K562 (cell line): ENCODE measurements at regions not wholly inside any gene's neighbourhood (a gene's known extent, or its start where the extent isn't known, plus 50 kb on each side); places are given as distances from the start of the nearest gene placed in this dataset.

Experiments
- ATAC-seq: fragments of 200-7000 bp; cut with Tn5 transposase; 3 replicates; pipeline ENCODE4 v1.9.1; 2020; ENCODE audit warnings: moderate library complexity
- BruUV-seq: library from RNA; stranded (reverse); fragments of 400-500 nt; replicated peaks from 2 replicates; lab custom pipeline; 2021; lab: Mats Ljungman, UMichigan
- CTCF ChIA-PET: fragments of 300-600 bp; formaldehyde crosslinking; extraction: SDS; loops from one replicate; lab custom pipeline; 2021; ENCODE audit warnings: low intra/inter-chr PET ratio; lab: Yijun Ruan, JAX
- POLR2A ChIA-PET: fragments of 300-600, 350-650 bp; sonication (Branson Sonifier 250); formaldehyde crosslinking; extraction: SDS; loops from one replicate; lab custom pipeline; 2021; ENCODE audit warnings: antibody characterized with exemption, inconsistent platforms; lab: Yijun Ruan, JAX
- DNase-seq, 4 experiments: peaks; one replicate each; pipeline versions ENCODE4 v3.0.0 to v3.0.0-alpha.2; 2011 to 2018; ENCODE audit warnings: low spot score in 3 of 4, mixed read lengths in 3 of 4; ENCODE audit errors: extremely low read depth in 1 of 4
- FAIRE-seq: peaks from 2 replicates; lab custom pipeline; 2011; peaks lifted over from hg19 to GRCh38; lab: Jason Lieb, UNC
- H2AFZ ChIP-seq: 2 replicates; pipeline ENCODE4 v1.6.0; 2011; ENCODE audit warnings: low read depth, low read length, control low read depth, inconsistent platforms
- H3K27ac ChIP-seq: fragments of 200-600 bp; 3 replicates; pipeline ENCODE4 v1.8.0; 2011; ENCODE audit warnings: low read depth, mild to moderate bottlenecking, control low read depth, inconsistent platforms, low read length, moderate library complexity, mixed read lengths; ENCODE audit errors: extremely low read depth
- H3K27me3 ChIP-seq, 2 experiments: fragments of 300-600 bp in 1 of 2; 2 replicates in 1 of 2; 3 replicates in 1 of 2; pipeline versions ENCODE4 v1.6.0 to v1.8.0; 2011; ENCODE audit warnings: inconsistent platforms in 2 of 2, low read length in 2 of 2, mild to moderate bottlenecking in 1 of 2, mixed read lengths in 1 of 2, moderate library complexity in 1 of 2; ENCODE audit not compliant: control insufficient read depth in 2 of 2, insufficient read depth in 2 of 2
- H3K36me3 ChIP-seq: fragments of 300-600 bp; 3 replicates; pipeline ENCODE4 v1.8.0; 2011; ENCODE audit warnings: mild to moderate bottlenecking, low read length, inconsistent platforms; ENCODE audit not compliant: control insufficient read depth, insufficient read depth
- H3K4me1 ChIP-seq, 2 experiments: fragments of 200-600 bp in 1 of 2; replicated peaks in 1 of 2; 2 replicates in 1 of 2; 3 replicates in 1 of 2; pipeline versions ENCODE4 v1.5.1 to v1.8.0; 2011; ENCODE audit warnings: inconsistent platforms in 2 of 2, low read length in 2 of 2, mild to moderate bottlenecking in 1 of 2, mixed read lengths in 1 of 2, moderate library complexity in 1 of 2; ENCODE audit not compliant: control insufficient read depth in 2 of 2, insufficient read depth in 2 of 2
- H3K4me2 ChIP-seq: 2 replicates; pipeline ENCODE4 v1.6.1; 2011; ENCODE audit warnings: low read length, control low read depth, inconsistent platforms, mixed read lengths; ENCODE audit not compliant: insufficient read depth
- H3K4me3 ChIP-seq: fragments of 200-600 bp; sonication (generic), shearing (Covaris generic); 2 replicates; pipeline ENCODE4 v1.5.1; 2016; ENCODE audit warnings: control low read depth, inconsistent platforms
- H3K79me2 ChIP-seq: fragments of 200-600 bp; 3 replicates; pipeline ENCODE4 v1.8.0; 2011; ENCODE audit warnings: low read length, inconsistent platforms; ENCODE audit not compliant: control insufficient read depth, insufficient read depth
- H3K9ac ChIP-seq, 2 experiments: 2 replicates each; pipeline versions ENCODE4 v1.6.0 to v1.6.1; 2011; ENCODE audit warnings: low read depth in 2 of 2, low read length in 2 of 2, control low read depth in 1 of 2, inconsistent platforms in 1 of 2, mild to moderate bottlenecking in 1 of 2, mixed read lengths in 1 of 2; ENCODE audit not compliant: insufficient read depth in 1 of 2
- H3K9me1 ChIP-seq: one replicate; pipeline ENCODE4 v1.6.0; 2011; ENCODE audit warnings: inconsistent platforms, mild to moderate bottlenecking, low read length, moderate library complexity; ENCODE audit not compliant: control insufficient read depth, insufficient read depth
- H3K9me3 ChIP-seq: replicated peaks from 2 replicates; pipeline ENCODE4 v1.5.1; 2011; ENCODE audit warnings: low read depth, low read length, inconsistent platforms; ENCODE audit not compliant: control insufficient read depth, insufficient read depth
- H4K20me1 ChIP-seq: replicated peaks from 2 replicates; pipeline ENCODE4 v1.6.1; 2011; ENCODE audit warnings: low read length, inconsistent platforms, mixed read lengths; ENCODE audit not compliant: control insufficient read depth, insufficient read depth
- ARNT ChIP-seq, 2 experiments: fragments of 450-650 bp; IDR thresholded peaks; 2 replicates each; pipeline ENCODE4 v1.6.1; 2016; ENCODE audit warnings: mild to moderate bottlenecking in 1 of 2
- C11orf30 ChIP-seq: fragments of 450-650 bp; IDR thresholded peaks from 2 replicates; pipeline ENCODE4 v1.6.1; 2016; ENCODE audit warnings: low read depth, mild to moderate bottlenecking
- ETV6 ChIP-seq, 3 experiments: fragments of 150-350 bp in 1 of 3; sonication (generic) in 1 of 3; formaldehyde crosslinking in 1 of 3; IDR thresholded peaks; 2 replicates each; pipeline versions ENCODE4 v1.6.1 to v1.8.0; 2014 to 2022; ENCODE audit warnings: borderline replicate concordance in 2 of 3, low read depth in 2 of 3, antibody characterized with exemption in 1 of 3, low read length in 1 of 3, mild to moderate bottlenecking in 1 of 3, missing genetic modification reagents in 1 of 3
- HIVEP1 ChIP-seq: fragments of 250-450 bp; sonication (Bioruptor Pico); IDR thresholded peaks from 2 replicates; pipeline ENCODE4 v1.4.0; 2020; ENCODE audit warnings: mild to moderate bottlenecking
- MAFF ChIP-seq: IDR thresholded peaks from 2 replicates; pipeline ENCODE4 v1.6.1; 2012; ENCODE audit warnings: low read length, improper control_type of control experiment
- MIER1 ChIP-seq: fragments of 450-650 bp; IDR thresholded peaks from 2 replicates; pipeline ENCODE4 v1.6.1; 2016; ENCODE audit warnings: antibody characterized with exemption, mild to moderate bottlenecking, low read depth
- MITF ChIP-seq: IDR thresholded peaks from 2 replicates; pipeline ENCODE4 v1.6.1; 2014; ENCODE audit warnings: antibody characterized with exemption
- POLR3G ChIP-seq: IDR thresholded peaks from 2 replicates; pipeline ENCODE4 v1.6.1; 2011; ENCODE audit not compliant: insufficient read length, insufficient replicate concordance; ENCODE audit errors: extremely low read depth
- RBM14 ChIP-seq: fragments of 200-400 bp; formaldehyde crosslinking; IDR thresholded peaks from 2 replicates; pipeline ENCODE4 v1.6.1; 2018; ENCODE audit warnings: low read depth, mild to moderate bottlenecking, low read length, moderate library complexity, borderline replicate concordance; ENCODE audit not compliant: insufficient read depth
- STAT5A ChIP-seq: IDR thresholded peaks from 2 replicates; pipeline ENCODE4 v1.6.1; 2012; ENCODE audit warnings: low read length, inconsistent platforms, borderline replicate concordance
- UBTF ChIP-seq, 2 experiments: IDR thresholded peaks; 2 replicates each; pipeline ENCODE4 v1.6.1; 2012; ENCODE audit warnings: improper control_type of control experiment in 2 of 2, low read depth in 2 of 2, low read length in 2 of 2, borderline replicate concordance in 1 of 2
- ZC3H4 ChIP-seq: sonication (generic); formaldehyde crosslinking; IDR thresholded peaks from 2 replicates; pipeline ENCODE4 v1.9.0; 2021; ENCODE audit warnings: missing genetic modification reagents, borderline replicate concordance
- ZNF316 ChIP-seq: fragments of 450-650 bp; IDR thresholded peaks from 2 replicates; pipeline ENCODE4 v1.6.1; 2016
- WGBS: fragments of 100-300 bp; shearing (Covaris generic); methylation state at CpG from one replicate; pipeline ENCODE4 v1.1.6; 2016; ENCODE audit warnings: low coverage, mixed read lengths; ENCODE audit not compliant: insufficient coverage; ENCODE audit errors: missing lambda C conversion rate; 5-methylcytosine and 5-hydroxymethylcytosine counted together
- in situ Hi-C: fragments of 300-500 bp; cut with MboI; formaldehyde crosslinking; loops from 4 replicates; pipeline ENCODE4 v1.15.0; 2018; ENCODE audit warnings: inconsistent platforms, mixed read lengths
- intact Hi-C: fragments of 100-400 bp; cut with micrococcal nuclease; formaldehyde crosslinking; loops from 2 replicates; pipeline ENCODE4 v1.14.2; 2022

- Histone ChIP-seq H3K4me3 (no peak overlapping the region), H4K20me1 (no peaks in the 10 kb centered on the region), H2AFZ (no peak overlapping the region), H3K27ac (no peak overlapping the region), H3K4me1 (no peaks in the 10 kb centered on the region; a peak in 1 of 5 replicates), H3K79me2 (no peaks in the 10 kb centered on the region), H3K36me3 (no peaks in the 10 kb centered on the region), H3K9me1 (no peaks in the 10 kb centered on the region), H3K9me3 (no peaks in the 10 kb centered on the region), H3K4me2 (no peak overlapping the region), H3K9ac (no peak overlapping the region), H3K27me3 (no peaks in the 10 kb centered on the region)
- ATAC-seq, result no peak
- 36% methylated on average over 1 of the region's 1 CpG for WGBS
- BruUV-seq, result no TSS peak
- TF ChIP-seq C11orf30, result peak; percentile 54; the same call in 1 of the 2 replicates
- no peak for TF ChIP-seq HIVEP1 (CRISPR knock-in tag)
- peak; percentile 60; the same call in 1 of the 2 replicates for TF ChIP-seq ZNF316
- peak; percentile 39; the same call in 1 of the 2 replicates for TF ChIP-seq MAFF
- in situ Hi-C loops (no loop called here), intact Hi-C loops (no loop called here)
- no peak for FAIRE-seq
- ChIA-PET POLR2A (no interaction called here), CTCF (no interaction called here)
- no peak for DNase-seq
Measured at GRCh38 chr13:50452028-50452427, 391.5 kb downstream of the DLEU7 start.

- no peaks in the 10 kb centered on the region for H3K79me2 ChIP-seq
- H3K9me1 ChIP-seq, result no peaks in the 10 kb centered on the region
- no peak for DNase-seq
- H3K4me1 ChIP-seq, result no peaks in the 10 kb centered on the region; a peak in 1 of 5 replicates
- no TSS peak for BruUV-seq
- no peak overlapping the region for H3K4me3 ChIP-seq
- ChIA-PET POLR2A (no interaction called here), CTCF (no interaction called here)
- H3K9ac ChIP-seq, result no peak overlapping the region
- no peak for FAIRE-seq
- H4K20me1 ChIP-seq, result no peaks in the 10 kb centered on the region
- H3K4me2 ChIP-seq, result no peak overlapping the region
- H3K9me3 ChIP-seq, result no peaks in the 10 kb centered on the region
- H2AFZ ChIP-seq, result no peak overlapping the region
- no peak overlapping the region for H3K27ac ChIP-seq
- H3K36me3 ChIP-seq, result no peaks in the 10 kb centered on the region
- WGBS, result 56% methylated on average over 2 of the region's 2 CpGs
- no peaks in the 10 kb centered on the region for H3K27me3 ChIP-seq
- intact Hi-C loops (no loop called here), in situ Hi-C loops (no loop called here)
- no peak for ATAC-seq
- TF ChIP-seq MIER1 (no peak), ARNT (IDR thresholded peaks at IDR 0.05) (no peak), RBM14 (no peak), STAT5A (no peak), POLR3G (no peak), UBTF (IDR thresholded peaks at IDR 0.05; ENCODE audit: borderline replicate concordance in 1 of 2, low read depth in 2 of 2, low read length in 2 of 2) (no peak), MITF (no peak), ZC3H4 (CRISPR knock-in tag) (no peak), ETV6 (IDR thresholded peaks at IDR 0.05; ENCODE audit: borderline replicate concordance in 1 of 2, low read depth in 2 of 2, low read length in 1 of 2) (no peak), ETV6 (CRISPR knock-in tag; IDR thresholded peaks at IDR 0.05; ENCODE audit: borderline replicate concordance) (no peak)
Measured at GRCh38 chr13:50452756-50453155, 390.7 kb downstream of the DLEU7 start.
